Mesenchymal stem cell (in vitro differentiated cells and primary cell): ENCODE measurements at regions not wholly inside any gene's neighbourhood (a gene's known extent, or its start where the extent isn't known, plus 50 kb on each side); places are given as distances from the start of the nearest gene placed in this dataset.

Experiments
- DNase-seq: peaks from one replicate; pipeline ENCODE4 v3.0.0-alpha.2; 2013
- H2AFZ ChIP-seq: one replicate; pipeline ENCODE4 v1.6.1; 2013; ENCODE audit warnings: low read depth, mild to moderate bottlenecking, control low read depth, inconsistent platforms, low read length, moderate library complexity
- H2AK5ac ChIP-seq: 2 replicates; pipeline ENCODE4 v1.6.1; 2013; ENCODE audit warnings: low read length, moderate library complexity, mild to moderate bottlenecking, inconsistent platforms; ENCODE audit not compliant: severe bottlenecking
- H2BK120ac ChIP-seq: one replicate; pipeline ENCODE4 v1.6.1; 2013; ENCODE audit warnings: low read depth, mild to moderate bottlenecking, inconsistent platforms, low read length, moderate library complexity
- H2BK12ac ChIP-seq, 2 experiments: one replicate each; pipeline ENCODE4 v1.6.1; 2013; ENCODE audit warnings: inconsistent platforms in 2 of 2, low read length in 2 of 2, mild to moderate bottlenecking in 2 of 2, moderate library complexity in 2 of 2, control low read depth in 1 of 2
- H2BK15ac ChIP-seq: one replicate; pipeline ENCODE4 v1.6.1; 2013; ENCODE audit warnings: mild to moderate bottlenecking, low read depth, inconsistent platforms; ENCODE audit not compliant: poor library complexity, severe bottlenecking
- H2BK5ac ChIP-seq: 2 replicates; pipeline ENCODE4 v1.6.1; 2013; ENCODE audit warnings: low read depth, mild to moderate bottlenecking, low read length, control low read depth, inconsistent platforms; ENCODE audit not compliant: poor library complexity, severe bottlenecking
- H3K14ac ChIP-seq, 2 experiments: one replicate each; pipeline ENCODE4 v1.6.1; 2013; ENCODE audit warnings: inconsistent platforms in 2 of 2, low read length in 2 of 2, control low read depth in 1 of 2, mild to moderate bottlenecking in 1 of 2, moderate library complexity in 1 of 2
- H3K18ac ChIP-seq, 2 experiments: one replicate each; pipeline ENCODE4 v1.6.1; 2013; ENCODE audit warnings: inconsistent platforms in 2 of 2, low read length in 2 of 2, control low read depth in 1 of 2, low read depth in 1 of 2, mild to moderate bottlenecking in 1 of 2
- H3K23ac ChIP-seq, 2 experiments: one replicate each; pipeline ENCODE4 v1.6.1; 2013; ENCODE audit warnings: inconsistent platforms in 2 of 2, low read length in 2 of 2, mild to moderate bottlenecking in 2 of 2, moderate library complexity in 2 of 2, control low read depth in 1 of 2
- H3K27ac ChIP-seq: 2 replicates; pipeline ENCODE4 v1.5.1; 2013; ENCODE audit warnings: mild to moderate bottlenecking, moderate library complexity, low read length, control low read depth, inconsistent platforms; ENCODE audit not compliant: poor library complexity, severe bottlenecking
- H3K27me3 ChIP-seq, 2 experiments: 2 replicates each; pipeline versions ENCODE4 v1.6.1 to v1.7.0; 2013; ENCODE audit warnings: low read length in 2 of 2, mild to moderate bottlenecking in 2 of 2, moderate library complexity in 2 of 2, control low read depth in 1 of 2, inconsistent platforms in 1 of 2; ENCODE audit not compliant: control insufficient read depth in 1 of 2, insufficient read depth in 1 of 2
- H3K36me3 ChIP-seq, 2 experiments: 2 replicates each; pipeline versions ENCODE4 v1.6.1 to v1.7.0; 2013; ENCODE audit warnings: low read length in 2 of 2, control low read depth in 1 of 2, inconsistent platforms in 1 of 2, low read depth in 1 of 2, mild to moderate bottlenecking in 1 of 2; ENCODE audit not compliant: insufficient read depth in 2 of 2, control insufficient read depth in 1 of 2
- H3K4ac ChIP-seq, 2 experiments: one replicate each; pipeline ENCODE4 v1.6.1; 2013; ENCODE audit warnings: inconsistent platforms in 2 of 2, low read length in 2 of 2, mild to moderate bottlenecking in 2 of 2, moderate library complexity in 2 of 2, control low read depth in 1 of 2, low read depth in 1 of 2
- H3K4me1 ChIP-seq: 2 replicates; pipeline ENCODE4 v1.6.1; 2013; ENCODE audit warnings: low read depth, low read length, control low read depth; ENCODE audit not compliant: control insufficient read depth, insufficient read depth
- H3K4me2 ChIP-seq: 2 replicates; pipeline ENCODE4 v1.6.1; 2013; ENCODE audit warnings: low read length, mild to moderate bottlenecking, inconsistent platforms; ENCODE audit not compliant: poor library complexity, severe bottlenecking
- H3K4me3 ChIP-seq, 2 experiments: 2 replicates each; pipeline versions ENCODE4 v1.5.1 to v1.7.0; 2013; ENCODE audit warnings: low read length in 2 of 2, mild to moderate bottlenecking in 2 of 2, control low read depth in 1 of 2, low read depth in 1 of 2; ENCODE audit not compliant: insufficient read depth in 1 of 2
- H3K79me1 ChIP-seq: replicated peaks from 2 replicates; pipeline ENCODE4 v1.6.1; 2013; ENCODE audit warnings: mild to moderate bottlenecking, control low read depth, low read length, inconsistent platforms; ENCODE audit not compliant: poor library complexity, severe bottlenecking
- H3K9ac ChIP-seq: 2 replicates; pipeline ENCODE4 v1.7.0; 2013; ENCODE audit warnings: mild to moderate bottlenecking, low read length, moderate library complexity
- H3K9me3 ChIP-seq: 2 replicates; pipeline ENCODE4 v1.7.0; 2013; ENCODE audit warnings: mild to moderate bottlenecking, low read length; ENCODE audit not compliant: control insufficient read depth
- H4K8ac ChIP-seq: one replicate; pipeline ENCODE4 v1.6.1; 2013; ENCODE audit warnings: inconsistent platforms, mild to moderate bottlenecking, low read length, moderate library complexity
- H4K91ac ChIP-seq: one replicate; pipeline ENCODE4 v1.6.1; 2013; ENCODE audit warnings: mild to moderate bottlenecking, low read length, inconsistent platforms
- WGBS: methylation state at CpG from one replicate; pipeline ENCODE4 v1.1.7; 2013; ENCODE audit warnings: mixed read lengths; 5-methylcytosine and 5-hydroxymethylcytosine counted together

- Histone ChIP-seq H2BK12ac (peak overlapping the region; percentile 12 to 69), H2BK120ac (peak overlapping the region; percentile 27), H2AK5ac (peak overlapping the region; percentile 74), H3K18ac (peak overlapping the region; percentile 67 to 72), H3K4me2 (peak overlapping the region; percentile 15), H3K14ac (peak overlapping the region in 1 of 2 experiments; percentile 45), H2BK15ac (peak overlapping the region; percentile 21), H2BK5ac (peak overlapping the region; percentile 35), H3K4me3 (no peak overlapping the region), H3K9ac (peak overlapping the region; percentile 69), H3K4ac (peak overlapping the region; percentile 13 to 71), H3K79me1 (no peaks in the 10 kb centered on the region), H4K91ac (peak overlapping the region; percentile 93), H3K27me3 (peaks cover 0 to 2% of the 10 kb centered on the region in 2 experiments), H3K9me3 (no peaks in the 10 kb centered on the region), H3K36me3 (no peaks in the 10 kb centered on the region), H3K27ac (peak overlapping the region; percentile 34), H4K8ac (peak overlapping the region; percentile 89), H2AFZ (peak overlapping the region; percentile 7), H3K23ac (no peak overlapping the region), H3K4me1 (peaks cover 19% of the 10 kb centered on the region)
- peak; percentile 37 for DNase-seq
- 62% methylated on average over 18 of the region's 18 CpGs for WGBS
Observed at GRCh38 chr2:62293490-62294271, 97.8 kb downstream of the B3GNT2 start.

DNA sequence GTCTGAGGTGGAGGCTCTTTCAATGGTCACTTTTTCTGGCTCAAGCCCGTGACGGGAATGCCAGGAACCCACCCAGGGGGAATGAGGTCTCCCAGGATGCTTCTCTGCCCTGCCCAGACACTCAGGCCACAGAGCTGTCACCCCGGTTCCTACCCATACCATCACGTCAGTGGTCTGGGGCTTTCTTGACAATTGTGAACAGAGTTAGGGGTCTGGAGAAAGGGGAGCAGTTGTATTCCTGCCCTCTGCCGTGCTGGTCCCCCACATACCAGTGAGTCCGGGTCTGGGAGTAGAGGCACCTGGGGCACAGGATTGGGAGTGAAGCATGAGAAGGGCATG lies 97.2 kb downstream of the B3GNT2 start:
- Histone ChIP-seq H2BK15ac (peak overlapping the region; percentile 30), H2AFZ (no peak overlapping the region), H3K4me2 (no peak overlapping the region), H4K8ac (peak overlapping the region; percentile 89), H3K14ac (no peak overlapping the region), H2AK5ac (peak overlapping the region; percentile 71), H3K23ac (no peak overlapping the region), H3K4me3 (no peak overlapping the region), H3K4ac (no peak overlapping the region), H3K4me1 (peaks cover 19% of the 10 kb centered on the region), H2BK5ac (no peak overlapping the region), H3K27me3 (peaks cover 0 to 2% of the 10 kb centered on the region in 2 experiments), H3K36me3 (no peaks in the 10 kb centered on the region), H2BK12ac (peak overlapping the region in 1 of 2 experiments; percentile 69), H4K91ac (peak overlapping the region; percentile 93), H3K27ac (no peak overlapping the region), H3K79me1 (no peaks in the 10 kb centered on the region), H2BK120ac (no peak overlapping the region), H3K9ac (peak overlapping the region; percentile 69), H3K18ac (peak overlapping the region in 1 of 2 experiments; percentile 72), H3K9me3 (no peaks in the 10 kb centered on the region)
- DNase-seq = no peak
- 97% methylated on average over 6 of the region's 6 CpGs for WGBS

DNA sequence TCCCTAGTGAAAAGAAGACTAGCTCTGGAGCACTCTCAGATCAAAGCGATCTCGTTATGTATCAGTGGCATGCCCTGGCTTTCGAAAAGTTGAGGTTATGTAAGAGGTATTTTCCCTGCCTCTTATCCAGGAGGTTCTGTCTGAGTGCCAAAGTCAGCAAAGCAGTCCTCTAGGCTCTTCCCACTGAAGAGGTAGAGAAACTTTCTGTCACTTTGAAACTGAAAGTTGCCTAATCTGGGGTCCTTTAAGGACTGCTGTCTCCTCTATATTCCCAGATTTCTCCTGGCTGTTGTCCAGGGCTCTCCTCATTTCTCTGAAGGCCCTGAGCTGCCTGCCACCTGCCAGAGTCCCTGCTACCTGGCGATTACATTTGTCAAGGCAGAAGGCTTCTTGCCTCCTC lies 96.3 kb downstream of the B3GNT2 start:
- H3K36me3 ChIP-seq = no peaks in the 10 kb centered on the region
- no peaks in the 10 kb centered on the region for H3K79me1 ChIP-seq
- peak overlapping the region; percentile 21 for H2AK5ac ChIP-seq
- no peak overlapping the region for H3K27ac ChIP-seq
- no peak overlapping the region for H4K91ac ChIP-seq
- peak overlapping the region; percentile 0 for H3K9ac ChIP-seq
- WGBS = 93% methylated on average over 4 of the region's 4 CpGs
- peak; percentile 37 for DNase-seq
- H3K23ac ChIP-seq = no peak overlapping the region
- no peak overlapping the region for H2BK5ac ChIP-seq
- no peak overlapping the region for H4K8ac ChIP-seq
- peaks cover 0 to 2% of the 10 kb centered on the region in 2 experiments for H3K27me3 ChIP-seq
- no peak overlapping the region for H3K4ac ChIP-seq
- peaks cover 26% of the 10 kb centered on the region for H3K4me1 ChIP-seq
- H3K9me3 ChIP-seq = no peaks in the 10 kb centered on the region
- H3K14ac ChIP-seq = no peak overlapping the region
- no peak overlapping the region for H3K4me2 ChIP-seq
- no peak overlapping the region for H2BK15ac ChIP-seq
- H2BK12ac ChIP-seq = no peak overlapping the region
- H2AFZ ChIP-seq = no peak overlapping the region
- H3K18ac ChIP-seq = no peak overlapping the region
- H3K4me3 ChIP-seq = peak overlapping the region in 1 of 2 experiments; percentile 43
- no peak overlapping the region for H2BK120ac ChIP-seq

DNA sequence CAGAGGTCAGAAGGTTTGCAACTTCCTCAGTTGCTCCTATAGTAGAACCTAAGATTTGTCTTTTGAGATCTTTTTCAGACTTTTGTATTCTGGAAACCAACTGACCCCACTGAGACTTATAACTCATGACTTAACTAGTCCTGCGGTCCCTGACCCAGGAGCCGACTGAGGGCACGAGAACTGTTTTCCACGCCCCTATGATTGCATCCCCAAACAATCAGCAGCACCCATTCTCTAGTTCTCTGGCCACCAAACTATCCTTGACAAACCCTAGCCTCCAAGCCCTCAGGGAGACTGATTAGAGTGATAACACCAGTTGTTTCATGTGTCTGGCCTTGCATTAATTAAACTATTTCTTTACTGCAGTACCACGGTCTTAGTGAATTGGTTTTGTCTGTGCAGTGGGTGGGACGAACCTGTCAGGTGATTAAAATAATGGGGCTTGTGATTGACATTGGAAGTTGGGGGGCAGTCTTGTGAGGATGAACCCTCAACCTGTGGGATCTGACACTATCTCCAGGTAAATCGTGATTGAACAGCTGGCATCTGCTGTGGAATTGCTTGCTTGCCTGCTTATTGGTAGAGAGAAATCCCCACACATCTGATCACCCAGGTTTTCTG lies 95.7 kb downstream of the B3GNT2 start:
- no peak overlapping the region for H3K18ac ChIP-seq
- H3K9ac ChIP-seq = peak overlapping the region; percentile 0
- no peak overlapping the region for H2BK5ac ChIP-seq
- H2BK15ac ChIP-seq = no peak overlapping the region
- peaks cover 26% of the 10 kb centered on the region for H3K4me1 ChIP-seq
- 93% methylated on average over 7 of the region's 7 CpGs for WGBS
- H3K4me3 ChIP-seq = no peak overlapping the region
- no peak overlapping the region for H2AFZ ChIP-seq
- H4K91ac ChIP-seq = no peak overlapping the region
- no peak overlapping the region for H3K4me2 ChIP-seq
- H3K4ac ChIP-seq = no peak overlapping the region
- DNase-seq = no peak
- no peak overlapping the region for H3K14ac ChIP-seq
- peaks cover 0 to 2% of the 10 kb centered on the region in 2 experiments for H3K27me3 ChIP-seq
- no peak overlapping the region for H2BK120ac ChIP-seq
- no peak overlapping the region for H2BK12ac ChIP-seq
- no peaks in the 10 kb centered on the region for H3K9me3 ChIP-seq
- H3K27ac ChIP-seq = no peak overlapping the region
- no peaks in the 10 kb centered on the region for H3K36me3 ChIP-seq
- H3K23ac ChIP-seq = no peak overlapping the region
- H3K79me1 ChIP-seq = no peaks in the 10 kb centered on the region
- H4K8ac ChIP-seq = no peak overlapping the region
- H2AK5ac ChIP-seq = no peak overlapping the region
